ENCODE measurements at regions not wholly inside any gene's neighbourhood (a gene's known extent, or its start where the extent isn't known, plus 50 kb on each side); places are given as distances from the start of the nearest gene placed in this dataset.

DNA sequence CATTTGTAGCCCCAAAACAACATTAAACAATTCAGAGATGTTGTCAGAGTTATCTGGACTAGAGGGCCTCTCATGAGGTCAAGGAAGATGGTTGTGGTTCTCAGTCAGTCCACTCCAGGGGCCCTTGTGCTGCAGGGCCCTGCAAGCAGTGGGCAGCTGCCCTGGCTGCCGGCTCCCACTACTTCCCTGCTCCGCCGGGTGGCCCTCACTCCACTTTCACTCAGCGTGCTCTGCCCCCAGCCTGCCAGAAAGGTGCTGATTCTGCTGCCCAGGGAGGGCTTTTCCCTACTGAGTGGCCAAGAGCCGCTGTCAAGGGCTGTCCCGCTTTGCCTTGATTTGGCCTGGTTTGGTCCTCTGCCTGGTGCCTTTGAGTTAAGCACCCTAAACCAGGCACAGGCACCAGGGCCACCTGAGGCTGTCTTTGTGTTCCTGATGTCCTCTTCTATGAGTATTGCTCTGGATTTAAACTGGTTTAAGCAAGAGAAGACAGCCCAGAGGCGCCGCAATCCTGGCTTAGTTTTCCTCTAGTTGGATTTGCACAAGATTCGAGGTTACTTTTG, 117.2 kb downstream of the GADD45G start:
- Mint-ChIP-seq H3K9me3 (ENCODE audit: unreplicated experiment) (no peaks in the 10 kb centered on the region), H3K36me3 (ENCODE audit: insufficient read depth, unreplicated experiment) (no peaks in the 10 kb centered on the region), H3K4me3 (ENCODE audit: unreplicated experiment) (no peak overlapping the region), H3K27ac (ENCODE audit: low read depth, unreplicated experiment) (no peak overlapping the region), H3K27me3 (ENCODE audit: insufficient read depth, unreplicated experiment) (no peaks in the 10 kb centered on the region), H3K4me1 (ENCODE audit: insufficient read depth, unreplicated experiment) (no peaks in the 10 kb centered on the region)
- ChIA-PET POLR2A (interaction anchor here (0.6 kb wide), 1 partner anchor 35 kb away, joined by 3 read pairs; no protein-coding TSS in a partner anchor), CTCF (interaction anchor here (1.1 kb wide), 1 partner anchor 113 kb away, joined by 3 read pairs; no protein-coding TSS in a partner anchor)
- DNase-seq (ENCODE audit: unreplicated experiment) = no peak
- intact Hi-C loops (cut with micrococcal nuclease) = no loop called here
- TF ChIP-seq, protein P1, sequence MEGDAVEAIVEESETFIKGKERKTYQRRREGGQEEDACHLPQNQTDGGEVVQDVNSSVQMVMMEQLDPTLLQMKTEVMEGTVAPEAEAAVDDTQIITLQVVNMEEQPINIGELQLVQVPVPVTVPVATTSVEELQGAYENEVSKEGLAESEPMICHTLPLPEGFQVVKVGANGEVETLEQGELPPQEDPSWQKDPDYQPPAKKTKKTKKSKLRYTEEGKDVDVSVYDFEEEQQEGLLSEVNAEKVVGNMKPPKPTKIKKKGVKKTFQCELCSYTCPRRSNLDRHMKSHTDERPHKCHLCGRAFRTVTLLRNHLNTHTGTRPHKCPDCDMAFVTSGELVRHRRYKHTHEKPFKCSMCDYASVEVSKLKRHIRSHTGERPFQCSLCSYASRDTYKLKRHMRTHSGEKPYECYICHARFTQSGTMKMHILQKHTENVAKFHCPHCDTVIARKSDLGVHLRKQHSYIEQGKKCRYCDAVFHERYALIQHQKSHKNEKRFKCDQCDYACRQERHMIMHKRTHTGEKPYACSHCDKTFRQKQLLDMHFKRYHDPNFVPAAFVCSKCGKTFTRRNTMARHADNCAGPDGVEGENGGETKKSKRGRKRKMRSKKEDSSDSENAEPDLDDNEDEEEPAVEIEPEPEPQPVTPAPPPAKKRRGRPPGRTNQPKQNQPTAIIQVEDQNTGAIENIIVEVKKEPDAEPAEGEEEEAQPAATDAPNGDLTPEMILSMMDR (IDR thresholded peaks at IDR 0.05; ENCODE audit: unreplicated experiment) = no peak
- BruUV-seq (replicated peaks) = no TSS peak

DNA sequence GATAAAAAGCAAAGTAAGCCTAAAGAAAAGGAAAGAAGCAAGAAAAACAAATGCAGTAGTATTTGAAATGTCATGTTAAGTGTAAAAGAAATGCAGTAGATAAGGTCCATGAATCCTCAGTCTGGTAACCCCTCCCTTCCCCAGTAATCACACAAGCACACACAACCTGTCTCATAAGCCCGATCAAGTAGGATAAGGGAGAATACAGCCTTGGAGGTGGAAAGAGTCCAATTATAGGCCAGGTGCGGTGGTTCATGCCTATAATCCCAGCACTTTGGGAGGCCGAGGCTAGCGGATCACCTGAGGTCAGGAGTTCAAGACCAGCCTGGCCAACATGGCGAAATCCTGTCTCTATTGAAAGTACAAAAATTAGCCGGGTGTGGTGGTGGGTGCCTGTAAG, 117.9 kb downstream of the GADD45G start:
- Mint-ChIP-seq H3K4me1 (ENCODE audit: insufficient read depth, unreplicated experiment) (no peaks in the 10 kb centered on the region), H3K27ac (ENCODE audit: low read depth, unreplicated experiment) (no peak overlapping the region), H3K27me3 (ENCODE audit: insufficient read depth, unreplicated experiment) (no peaks in the 10 kb centered on the region), H3K36me3 (ENCODE audit: insufficient read depth, unreplicated experiment) (no peaks in the 10 kb centered on the region), H3K4me3 (ENCODE audit: unreplicated experiment) (no peak overlapping the region), H3K9me3 (ENCODE audit: unreplicated experiment) (no peaks in the 10 kb centered on the region)
- no TSS peak for BruUV-seq (replicated peaks)
- CTCF ChIA-PET = interaction anchor here (1.1 kb wide), 1 partner anchor 114 kb away, joined by 3 read pairs; no protein-coding TSS in a partner anchor
- POLR2A ChIA-PET = interaction anchor here (0.6 kb wide), 2 partner anchors 32 to 34 kb away, joined by 3 read pairs; no protein-coding TSS in a partner anchor
- no peak for DNase-seq (ENCODE audit: unreplicated experiment)
- intact Hi-C loops (cut with micrococcal nuclease) = no loop called here
- TF ChIP-seq, protein P1 (IDR thresholded peaks at IDR 0.05; ENCODE audit: unreplicated experiment) = no peak

DNA sequence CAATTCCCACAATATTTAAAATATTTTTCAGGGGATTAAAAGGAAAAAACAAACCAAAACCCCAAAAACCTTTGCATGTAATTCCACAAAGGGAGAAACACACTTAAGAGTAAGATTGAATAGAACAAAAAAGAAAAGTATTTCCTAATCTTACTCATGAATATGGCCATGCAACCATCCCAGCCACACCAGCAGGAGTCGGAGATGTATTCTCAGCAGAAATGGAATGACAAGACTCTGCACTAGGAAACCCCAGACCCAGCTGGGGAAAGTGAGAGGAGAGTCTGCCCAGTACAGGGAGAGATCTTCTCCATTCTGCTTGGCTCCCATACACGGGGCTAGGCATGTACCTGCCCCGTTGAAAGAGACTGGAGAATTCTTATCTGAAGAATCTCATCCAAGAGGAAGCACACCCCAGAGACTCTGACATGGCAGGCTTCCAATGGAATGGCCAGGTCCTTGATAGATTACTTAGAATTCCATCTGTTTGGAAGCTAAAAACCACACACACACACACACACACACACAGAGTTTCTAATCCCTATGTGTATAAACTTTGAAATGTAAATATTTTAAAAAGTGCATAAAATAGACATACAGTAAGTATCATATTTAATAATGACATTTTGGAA, 118.8 kb downstream of the GADD45G start:
- POLR2A ChIA-PET = no interaction called here
- no peaks in the 10 kb centered on the region for H3K9me3 Mint-ChIP-seq (ENCODE audit: unreplicated experiment)
- intact Hi-C loops (cut with micrococcal nuclease) = no loop called here
- CTCF ChIA-PET = no interaction called here
- no peaks in the 10 kb centered on the region for H3K27me3 Mint-ChIP-seq (ENCODE audit: insufficient read depth, unreplicated experiment)
- BruUV-seq (replicated peaks) = no TSS peak
- TF ChIP-seq, protein P1 (IDR thresholded peaks at IDR 0.05; ENCODE audit: unreplicated experiment) = no peak
- no peaks in the 10 kb centered on the region for H3K36me3 Mint-ChIP-seq (ENCODE audit: insufficient read depth, unreplicated experiment)
- H3K4me3 Mint-ChIP-seq (ENCODE audit: unreplicated experiment) = no peak overlapping the region
- no peak for DNase-seq (ENCODE audit: unreplicated experiment)
- H3K27ac Mint-ChIP-seq (ENCODE audit: low read depth, unreplicated experiment) = no peak overlapping the region
- H3K4me1 Mint-ChIP-seq (ENCODE audit: insufficient read depth, unreplicated experiment) = no peaks in the 10 kb centered on the region

DNA sequence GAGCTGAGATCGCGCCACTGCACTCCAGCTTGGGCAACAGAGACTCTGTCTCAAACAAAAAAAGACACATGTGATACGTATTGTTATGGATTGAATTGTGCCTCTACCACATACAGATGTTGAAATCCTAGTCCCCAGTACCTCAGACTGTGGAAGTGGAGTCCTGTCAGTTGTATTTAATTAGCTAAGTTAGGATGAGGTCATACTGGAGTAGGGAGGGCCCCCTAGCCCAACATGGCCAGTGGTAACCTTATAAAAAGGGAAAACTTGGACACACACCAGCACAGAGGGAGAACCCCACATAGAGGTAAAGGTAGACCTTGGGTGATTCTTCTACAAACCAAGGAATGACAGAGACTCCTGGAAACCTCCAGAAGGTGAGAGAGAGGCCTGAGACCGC, 119.8 kb downstream of the GADD45G start:
- Mint-ChIP-seq H3K27ac (ENCODE audit: low read depth, unreplicated experiment) (no peak overlapping the region), H3K27me3 (ENCODE audit: insufficient read depth, unreplicated experiment) (no peaks in the 10 kb centered on the region), H3K4me3 (ENCODE audit: unreplicated experiment) (no peak overlapping the region), H3K9me3 (ENCODE audit: unreplicated experiment) (no peaks in the 10 kb centered on the region), H3K4me1 (ENCODE audit: insufficient read depth, unreplicated experiment) (no peaks in the 10 kb centered on the region), H3K36me3 (ENCODE audit: insufficient read depth, unreplicated experiment) (no peaks in the 10 kb centered on the region)
- ChIA-PET POLR2A (no interaction called here), CTCF (interaction anchor here (1.2 kb wide), 1 partner anchor 10 kb away, joined by 3 read pairs; no protein-coding TSS in a partner anchor)
- no peak for DNase-seq (ENCODE audit: unreplicated experiment)
- intact Hi-C loops (cut with micrococcal nuclease) = no loop called here
- TF ChIP-seq, protein P1 (IDR thresholded peaks at IDR 0.05; ENCODE audit: unreplicated experiment) = no peak
- no TSS peak for BruUV-seq (replicated peaks)

All from MCF 10A (cell line).